Ishikawa (cell line): ENCODE measurements at regions not wholly inside any gene's neighbourhood (a gene's known extent, or its start where the extent isn't known, plus 50 kb on each side); places are given as distances from the start of the nearest gene placed in this dataset.

Experiments
- CEBPB ChIP-seq: IDR thresholded peaks from 2 replicates; pipeline ENCODE4 v1.6.1; 2012
- CREB1 ChIP-seq: IDR thresholded peaks from 2 replicates; pipeline ENCODE4 v1.6.1; 2012; ENCODE audit warnings: low read depth
- EGR1 ChIP-seq: IDR thresholded peaks from 2 replicates; pipeline ENCODE4 v1.6.1; 2012
- EP300 ChIP-seq: IDR thresholded peaks from 2 replicates; pipeline ENCODE4 v1.6.1; 2012; ENCODE audit warnings: borderline replicate concordance
- FOXM1 ChIP-seq: IDR thresholded peaks from 2 replicates; pipeline ENCODE4 v1.6.1; 2012; ENCODE audit warnings: low read depth, borderline replicate concordance
- MAX ChIP-seq: IDR thresholded peaks from 2 replicates; pipeline ENCODE4 v1.6.1; 2012
- NFIC ChIP-seq: IDR thresholded peaks from 2 replicates; pipeline ENCODE4 v1.6.1; 2012
- RAD21 ChIP-seq: IDR thresholded peaks from 2 replicates; pipeline ENCODE4 v1.6.1; 2012; ENCODE audit warnings: low read depth
- REST ChIP-seq: IDR thresholded peaks from 2 replicates; pipeline ENCODE4 v1.6.1; 2012; ENCODE audit warnings: low read depth, mild to moderate bottlenecking
- TAF1 ChIP-seq: IDR thresholded peaks from 2 replicates; pipeline ENCODE4 v1.6.1; 2012; ENCODE audit warnings: low read depth, mild to moderate bottlenecking
- TCF12 ChIP-seq: IDR thresholded peaks from 2 replicates; pipeline ENCODE4 v1.6.1; 2012; ENCODE audit warnings: low read depth
- TEAD4 ChIP-seq: IDR thresholded peaks from 2 replicates; pipeline ENCODE4 v1.6.1; 2012
- USF1 ChIP-seq: IDR thresholded peaks from 2 replicates; pipeline ENCODE4 v1.6.1; 2012
- YY1 ChIP-seq: IDR thresholded peaks from 2 replicates; pipeline ENCODE4 v1.6.1; 2012; ENCODE audit warnings: low read depth
- ZBTB7A ChIP-seq: IDR thresholded peaks from 2 replicates; pipeline ENCODE4 v1.6.1; 2012; ENCODE audit warnings: low read depth

GRCh38 chrX:45699158-45699557, 498.5 kb upstream of the DIPK2B start:
- no peak for TF ChIP-seq TAF1
- no peak for TF ChIP-seq MAX
- no peak for TF ChIP-seq YY1
- TF ChIP-seq REST = no peak
- TF ChIP-seq CREB1 = no peak
- TF ChIP-seq ZBTB7A = no peak
- TF ChIP-seq RAD21 = no peak
- no peak for TF ChIP-seq EP300
- no peak for TF ChIP-seq FOXM1
- no peak for TF ChIP-seq CEBPB

- TF ChIP-seq TCF12 = no peak
- no peak for TF ChIP-seq TAF1
- TF ChIP-seq RAD21 = no peak
- TF ChIP-seq NFIC = no peak
- TF ChIP-seq FOXM1 = no peak
- TF ChIP-seq REST = no peak
- TF ChIP-seq CREB1 = no peak
- no peak for TF ChIP-seq ZBTB7A
- TF ChIP-seq TEAD4 = no peak
- no peak for TF ChIP-seq YY1
- no peak for TF ChIP-seq CEBPB
- TF ChIP-seq EP300 = no peak
- no peak for TF ChIP-seq EGR1
- no peak for TF ChIP-seq USF1
Observed at GRCh38 chrX:45697591-45697990, 496.9 kb upstream of the DIPK2B start.

- no peak for TF ChIP-seq REST
- TF ChIP-seq EP300 = no peak
- TF ChIP-seq TCF12 = no peak
- TF ChIP-seq CREB1 = no peak
- TF ChIP-seq MAX = no peak
- no peak for TF ChIP-seq RAD21
- no peak for TF ChIP-seq TEAD4
- no peak for TF ChIP-seq NFIC
- no peak for TF ChIP-seq ZBTB7A
- no peak for TF ChIP-seq TAF1
Observed at GRCh38 chrX:45696736-45697135, 496.1 kb upstream of the DIPK2B start.

- TF ChIP-seq EGR1 (no peak), CEBPB (no peak)
Observed at GRCh38 chrX:45689971-45690370, 489.3 kb upstream of the DIPK2B start.

- TF ChIP-seq CREB1 = no peak
- no peak for TF ChIP-seq USF1
- no peak for TF ChIP-seq RAD21
- no peak for TF ChIP-seq ZBTB7A
- no peak for TF ChIP-seq YY1
- no peak for TF ChIP-seq EGR1
Observed at GRCh38 chrX:45683914-45684313, 483.2 kb upstream of the DIPK2B start.
